Amniotic epithelial cell (primary cell): ENCODE measurements at regions not wholly inside any gene's neighbourhood (a gene's known extent, or its start where the extent isn't known, plus 50 kb on each side); places are given as distances from the start of the nearest gene placed in this dataset.

ENCODE experiments used
- DNase-seq: peaks from one replicate; pipeline ENCODE4 v3.0.0-alpha.2; 2010; ENCODE audit warnings: low read depth

GRCh38 chr1:221845650-221846371 is 103.9 kb upstream of the DUSP10 start:
- peak; percentile 92 for DNase-seq

- DNase-seq: no peak
Measured at GRCh38 chr1:221841983-221842335, 100.1 kb upstream of the DUSP10 start.

DNA sequence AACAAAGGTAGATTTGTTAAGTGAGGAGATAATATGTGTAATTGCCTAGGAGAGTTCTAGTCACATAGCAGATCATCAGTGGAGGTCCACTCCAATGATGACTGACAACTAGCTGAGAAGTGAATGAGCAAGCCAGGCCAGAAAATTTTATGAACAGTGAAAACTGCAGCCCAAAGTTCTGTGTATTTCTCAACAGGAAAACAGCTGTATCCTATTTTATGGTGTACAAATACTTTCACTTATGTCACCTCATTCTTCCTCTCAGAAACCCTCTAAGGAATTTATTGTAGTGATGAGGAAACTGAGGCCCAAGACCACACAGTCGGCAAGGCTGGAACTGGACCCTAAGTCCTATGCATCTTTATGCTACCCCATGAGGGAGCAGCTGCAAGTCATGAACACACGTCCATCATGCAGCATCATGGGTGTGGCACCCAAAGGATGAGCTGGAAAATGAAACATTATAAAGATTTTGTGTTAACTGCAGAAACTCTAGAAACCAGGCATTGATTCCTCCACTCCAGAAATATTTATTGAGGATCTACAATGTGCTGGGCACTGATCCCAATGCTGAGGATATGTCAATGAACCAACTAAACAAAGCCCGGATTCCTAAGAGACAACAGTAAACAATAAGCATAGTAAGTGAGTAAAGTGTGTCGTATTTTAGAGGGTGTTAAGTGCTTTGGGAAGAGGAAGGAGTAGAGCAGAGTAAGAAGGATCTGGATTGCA is 99.5 kb upstream of the DUSP10 start:
- DNase-seq: peak; percentile 6

DNA sequence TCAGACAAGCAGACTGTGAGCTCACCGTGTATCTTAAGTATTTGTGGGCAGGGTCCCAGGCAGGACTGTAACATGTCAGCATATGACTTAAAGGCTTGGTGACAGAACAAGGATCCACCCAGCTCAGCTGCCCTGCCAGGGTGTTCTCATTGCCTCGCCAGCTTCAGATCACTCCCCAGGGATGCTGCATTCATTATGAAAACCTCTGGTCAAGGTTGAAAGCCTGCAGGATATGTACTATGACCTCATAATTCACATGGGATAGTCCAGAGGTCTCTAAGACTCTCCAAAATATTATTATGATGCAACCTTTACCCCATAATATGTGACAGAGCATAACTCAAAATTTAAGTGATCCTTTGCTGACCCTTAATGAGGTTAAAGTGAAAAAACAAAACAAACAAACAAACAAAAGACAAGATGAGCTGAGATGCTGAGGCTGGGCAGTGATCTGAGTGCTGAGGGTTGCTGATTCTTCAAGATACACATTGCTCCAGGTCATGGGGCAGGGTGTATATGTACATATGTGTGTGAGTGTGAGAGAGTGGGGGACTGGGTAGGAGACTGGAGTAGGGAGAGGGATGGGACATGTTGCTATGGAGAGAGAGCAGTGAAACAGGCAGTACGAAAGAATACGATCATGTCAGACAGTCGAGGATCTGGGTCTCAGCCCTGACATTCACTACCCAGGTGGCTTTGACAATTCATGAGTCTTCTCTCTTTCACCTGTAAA is 98.8 kb upstream of the DUSP10 start:
- no peak for DNase-seq

DNA sequence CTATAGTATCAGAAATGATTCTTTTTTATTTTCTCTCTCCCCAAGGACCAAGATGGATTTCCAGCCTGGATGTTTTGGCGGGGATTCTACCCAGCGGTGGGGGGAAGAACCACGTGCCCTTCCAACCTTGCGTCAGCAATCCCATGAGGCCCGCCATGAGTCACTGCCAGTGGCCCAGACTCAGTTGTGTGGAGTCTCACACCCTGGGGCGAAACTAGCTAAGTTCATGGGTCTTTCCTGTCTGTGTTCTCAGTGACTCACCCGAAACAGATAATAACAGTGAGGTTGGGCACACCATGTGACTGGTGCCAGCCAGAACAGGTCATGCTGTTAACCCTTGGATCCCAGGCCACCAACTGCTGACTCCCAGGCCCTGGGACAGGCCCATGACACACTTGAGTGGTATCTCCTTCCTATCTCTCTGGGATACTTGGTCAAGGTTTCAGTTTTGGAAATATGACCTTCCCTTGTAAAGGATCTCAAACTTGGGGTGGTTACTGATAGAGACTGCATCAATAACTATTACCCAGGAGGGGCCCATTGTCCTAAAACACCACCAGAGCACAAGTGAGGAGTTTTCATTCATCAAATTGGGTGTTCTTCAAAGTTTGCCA is 98.0 kb upstream of the DUSP10 start:
- peak; percentile 86 for DNase-seq

DNA sequence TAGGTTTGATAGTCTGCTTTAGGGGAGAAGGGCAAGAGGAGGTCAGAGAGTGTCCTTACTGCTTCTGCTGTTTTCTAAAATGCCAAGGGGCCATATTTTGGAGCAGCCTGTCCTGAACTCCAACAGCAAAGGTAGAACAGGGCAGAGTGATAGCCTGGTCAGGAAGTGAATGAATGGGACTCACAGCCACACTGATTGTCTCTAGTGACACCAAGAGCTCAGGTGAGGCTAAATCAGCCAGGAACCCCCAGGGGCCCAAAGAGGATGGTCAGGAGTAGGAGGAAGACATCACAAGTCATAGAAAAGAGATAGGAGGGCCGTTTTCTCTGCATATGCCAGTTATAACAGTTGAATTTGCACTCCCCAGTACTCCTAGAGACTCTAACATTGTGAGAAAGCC is 97.4 kb upstream of the DUSP10 start:
- DNase-seq: no peak

DNA sequence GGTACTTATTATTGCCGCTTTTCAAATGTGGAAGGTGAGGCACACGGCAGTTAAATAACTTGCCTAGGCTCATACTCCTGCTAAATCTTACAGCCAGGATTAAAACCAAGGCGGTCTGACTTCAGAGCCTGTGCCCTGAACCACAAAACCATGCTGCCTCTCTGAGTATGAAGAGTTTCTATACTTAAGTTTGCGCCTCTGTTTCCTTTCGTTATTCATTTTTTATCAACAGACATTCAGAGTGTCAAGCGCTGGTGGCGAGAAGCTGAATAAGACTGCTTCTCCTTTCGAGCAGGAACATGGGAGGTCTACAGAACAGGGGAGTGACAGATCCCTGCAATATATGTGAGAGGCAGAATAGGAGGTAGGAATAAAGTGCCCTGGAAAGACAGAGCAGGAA is 96.0 kb upstream of the DUSP10 start:
- DNase-seq: no peak

DNA sequence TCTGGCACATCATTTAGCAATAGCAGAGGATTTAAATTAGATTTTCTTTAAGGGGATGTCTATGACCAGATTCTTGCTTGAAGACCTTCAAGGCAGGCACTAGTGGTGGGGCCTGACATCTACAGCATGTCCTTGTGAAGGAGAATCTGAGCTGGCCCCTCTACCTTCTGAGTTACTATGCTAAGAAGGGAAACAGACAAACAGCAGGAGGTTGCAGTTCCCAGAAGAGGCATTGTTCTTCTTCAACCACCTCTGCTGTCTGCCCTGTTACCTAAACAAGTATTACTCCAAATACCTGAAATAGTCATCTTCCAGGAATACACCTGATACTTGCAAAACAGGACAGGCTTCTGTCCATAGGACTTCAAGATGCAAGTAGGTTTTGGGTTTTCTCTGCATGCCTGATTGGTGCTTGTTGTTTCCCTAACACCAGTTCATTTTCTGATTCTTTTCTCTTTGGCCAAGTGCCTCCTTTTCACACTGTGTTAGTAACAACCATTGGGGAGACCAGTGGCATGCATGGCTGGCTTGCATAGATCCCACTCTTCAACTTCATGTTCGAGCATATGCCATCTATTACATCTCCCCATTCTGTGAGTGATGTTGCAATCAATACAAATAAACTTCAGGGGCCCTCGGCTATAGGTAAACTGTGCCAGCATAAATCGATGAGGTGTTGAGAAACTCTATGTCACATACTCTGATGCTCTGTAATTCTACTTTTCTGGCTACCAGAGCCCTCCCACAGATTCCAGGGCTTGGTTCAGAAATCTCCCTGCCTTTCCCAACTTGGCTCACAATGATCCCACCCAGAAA is 93.0 kb upstream of the DUSP10 start:
- no peak for DNase-seq

DNA sequence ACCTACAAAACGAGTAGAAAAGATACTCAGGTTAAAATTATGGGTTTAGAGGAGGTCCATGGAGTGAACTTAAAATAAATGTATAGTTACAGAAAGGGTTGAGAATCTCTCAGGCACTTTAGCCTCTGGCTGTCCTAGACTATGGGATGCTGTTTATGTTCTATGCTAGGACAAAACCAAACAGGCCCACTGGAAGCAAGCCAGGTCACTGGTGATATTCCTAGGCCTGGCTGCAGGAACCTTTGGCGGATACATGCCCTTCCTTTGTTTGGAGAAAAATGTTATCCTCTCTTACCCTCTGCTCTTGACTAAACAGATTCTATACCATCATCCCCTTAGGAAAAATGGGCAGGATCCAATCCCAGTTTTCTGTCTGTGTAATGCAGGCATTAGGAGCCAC is 90.7 kb upstream of the DUSP10 start:
- no peak for DNase-seq

DNA sequence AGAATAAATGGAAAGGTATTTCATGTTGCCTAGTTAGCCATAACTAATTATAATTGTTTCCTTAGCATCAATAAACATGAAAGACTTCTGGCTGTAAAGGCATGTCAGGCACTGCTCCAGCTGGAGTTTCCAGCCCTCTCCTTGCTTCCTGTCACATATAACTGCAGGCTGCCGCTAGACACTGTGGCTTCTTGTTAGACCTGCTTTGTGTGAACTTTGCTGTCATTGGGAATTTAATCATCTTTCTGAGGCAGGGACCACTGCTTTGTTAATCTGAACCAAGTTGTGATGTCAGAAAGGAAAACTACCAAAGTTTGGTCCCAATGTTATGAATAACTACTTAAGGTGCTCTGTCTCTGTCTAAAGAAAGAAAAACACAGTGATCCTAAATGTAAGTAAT is 90.3 kb upstream of the DUSP10 start:
- DNase-seq: no peak

GRCh38 chr1:221829327-221830015 is 87.6 kb upstream of the DUSP10 start:
- DNase-seq: peak; percentile 92

- DNase-seq: no peak
Measured at GRCh38 chr1:221827307-221827642, 85.4 kb upstream of the DUSP10 start.

- no peak for DNase-seq
Measured at GRCh38 chr1:221824909-221825308, 83.0 kb upstream of the DUSP10 start.

GRCh38 chr1:221824025-221824424 is 82.1 kb upstream of the DUSP10 start:
- peak; percentile 37 for DNase-seq

GRCh38 chr1:221823561-221823960 is 81.7 kb upstream of the DUSP10 start:
- DNase-seq: no peak

DNA sequence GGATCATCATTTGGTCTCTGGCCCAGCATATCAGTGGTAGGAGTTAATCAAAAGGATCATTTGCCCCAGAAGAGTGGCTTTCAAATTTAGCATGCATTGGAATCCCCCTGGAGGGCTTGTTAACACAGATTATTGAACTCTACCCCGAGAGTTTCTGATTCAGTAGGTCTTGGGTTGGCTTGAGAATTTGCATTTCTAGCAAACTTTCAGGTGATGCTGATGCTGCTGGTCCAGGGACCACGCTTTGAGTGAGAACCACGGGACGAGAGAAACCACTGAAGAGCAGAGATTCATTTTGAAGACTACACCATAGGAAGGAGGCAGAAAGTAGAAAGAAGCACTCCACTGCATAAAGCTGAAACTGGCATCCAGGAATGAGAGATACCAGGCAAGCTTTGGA is 81.3 kb upstream of the DUSP10 start:
- no peak for DNase-seq

DNA sequence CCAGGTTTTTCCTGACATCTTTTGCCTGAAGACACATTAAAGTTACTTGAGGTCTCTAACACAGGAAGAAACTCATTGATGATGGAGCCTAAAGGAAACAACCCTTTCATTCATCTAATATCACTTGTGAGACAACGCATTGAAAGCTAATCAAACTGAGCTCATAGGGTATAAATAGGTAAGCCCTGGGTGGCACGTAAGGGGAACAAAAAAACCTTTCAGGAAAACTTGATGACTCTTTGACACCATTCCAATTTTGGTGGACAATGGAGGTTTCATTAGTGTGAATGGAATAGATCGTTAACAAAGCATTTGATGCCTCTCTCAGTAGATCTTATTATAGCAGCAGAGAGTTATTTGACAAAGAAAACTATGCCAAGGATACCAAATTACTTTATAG is 80.7 kb upstream of the DUSP10 start:
- DNase-seq: no peak

DNA sequence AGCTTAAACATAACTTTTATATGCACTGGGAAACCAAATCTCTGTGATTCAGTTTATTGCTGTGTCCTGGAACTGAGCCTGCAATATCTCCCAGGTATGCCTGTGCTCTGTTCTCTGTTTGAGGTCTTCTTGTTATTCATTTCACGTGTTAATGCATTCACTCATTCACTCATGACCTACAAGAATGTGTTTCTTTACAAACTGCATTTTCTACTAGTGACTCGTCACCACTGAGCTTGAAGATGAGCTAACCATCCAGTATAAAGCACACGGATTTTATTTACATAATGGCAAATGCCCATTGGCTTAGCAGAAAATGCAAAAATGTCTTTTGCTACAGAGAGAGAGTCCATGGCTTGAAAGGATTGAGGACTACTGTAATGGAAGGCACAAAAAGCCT is 75.0 kb upstream of the DUSP10 start:
- DNase-seq: peak; percentile 97

- DNase-seq: peak; percentile 6
Measured at GRCh38 chr1:221815660-221816059, 73.8 kb upstream of the DUSP10 start.

DNA sequence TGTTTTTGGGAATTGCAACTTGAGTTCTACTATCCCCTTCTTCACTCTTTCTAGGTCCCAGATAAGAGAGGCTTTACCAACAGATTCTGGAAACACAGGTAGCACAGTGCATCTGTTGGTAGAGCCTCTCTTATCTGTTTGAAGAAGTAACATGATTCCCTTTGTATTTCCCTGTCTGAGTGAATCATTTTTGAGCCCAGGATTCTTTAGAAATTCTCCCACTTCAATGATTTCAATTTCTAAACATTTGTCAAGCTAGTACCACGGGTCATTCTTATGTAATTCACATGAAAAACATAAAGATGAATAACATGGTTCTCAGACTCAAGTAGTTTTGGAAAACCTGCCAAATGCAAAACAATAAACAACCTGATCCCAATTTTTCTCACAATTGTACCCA is 72.0 kb upstream of the DUSP10 start:
- peak; percentile 15 for DNase-seq

DNA sequence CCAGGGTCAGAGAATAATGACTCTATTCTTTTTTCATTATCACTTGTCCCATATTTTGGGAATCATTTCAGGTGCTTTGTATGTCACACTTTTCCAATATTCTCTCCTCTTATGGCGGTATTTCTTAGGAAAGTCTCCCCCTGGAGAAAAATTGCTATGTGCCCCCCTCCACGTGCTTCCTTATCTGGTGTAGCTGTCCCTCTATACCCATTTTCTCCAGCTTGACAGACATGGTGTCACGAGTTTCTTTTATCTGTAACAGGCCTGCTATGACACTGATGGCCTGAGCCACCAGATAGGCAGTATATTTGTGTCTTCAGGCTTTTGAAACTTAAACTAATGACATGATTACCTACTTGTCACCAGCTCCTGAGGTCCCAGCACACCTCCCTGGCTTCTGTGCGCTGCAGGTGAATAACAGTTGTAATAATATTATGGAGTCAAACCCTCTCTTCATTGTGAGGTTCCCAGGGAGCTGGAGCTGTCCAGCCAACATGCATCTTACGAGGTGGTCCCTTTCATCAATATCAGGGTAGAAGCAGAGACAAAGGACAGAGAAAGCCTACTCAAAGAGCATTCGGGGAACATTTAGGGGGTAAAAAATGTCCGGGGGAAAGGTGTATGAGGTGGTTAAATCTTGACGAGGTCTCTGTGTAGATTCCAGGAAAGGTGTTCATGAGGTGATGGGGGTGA is 71.2 kb upstream of the DUSP10 start:
- DNase-seq: no peak
